Stimulated activated CD4-positive, alpha-beta T cell treated with anti-CD3 and anti-CD28 coated beads, Interleukin-2, amount 100 ng/mL, for 48 hours (primary cell): ENCODE measurements at regions not wholly inside any gene's neighbourhood (a gene's known extent, or its start where the extent isn't known, plus 50 kb on each side); places are given as distances from the start of the nearest gene placed in this dataset.
"Not testable (repeated sequence)": the region's sequence is repeated elsewhere in the genome, so short reads cannot be mapped to it uniquely, and the experiment has no call there.

Source experiments
- DNase-seq, 2 donors: peaks; one replicate each; pipeline ENCODE4 v3.0.0-alpha.2; 2020

DNA sequence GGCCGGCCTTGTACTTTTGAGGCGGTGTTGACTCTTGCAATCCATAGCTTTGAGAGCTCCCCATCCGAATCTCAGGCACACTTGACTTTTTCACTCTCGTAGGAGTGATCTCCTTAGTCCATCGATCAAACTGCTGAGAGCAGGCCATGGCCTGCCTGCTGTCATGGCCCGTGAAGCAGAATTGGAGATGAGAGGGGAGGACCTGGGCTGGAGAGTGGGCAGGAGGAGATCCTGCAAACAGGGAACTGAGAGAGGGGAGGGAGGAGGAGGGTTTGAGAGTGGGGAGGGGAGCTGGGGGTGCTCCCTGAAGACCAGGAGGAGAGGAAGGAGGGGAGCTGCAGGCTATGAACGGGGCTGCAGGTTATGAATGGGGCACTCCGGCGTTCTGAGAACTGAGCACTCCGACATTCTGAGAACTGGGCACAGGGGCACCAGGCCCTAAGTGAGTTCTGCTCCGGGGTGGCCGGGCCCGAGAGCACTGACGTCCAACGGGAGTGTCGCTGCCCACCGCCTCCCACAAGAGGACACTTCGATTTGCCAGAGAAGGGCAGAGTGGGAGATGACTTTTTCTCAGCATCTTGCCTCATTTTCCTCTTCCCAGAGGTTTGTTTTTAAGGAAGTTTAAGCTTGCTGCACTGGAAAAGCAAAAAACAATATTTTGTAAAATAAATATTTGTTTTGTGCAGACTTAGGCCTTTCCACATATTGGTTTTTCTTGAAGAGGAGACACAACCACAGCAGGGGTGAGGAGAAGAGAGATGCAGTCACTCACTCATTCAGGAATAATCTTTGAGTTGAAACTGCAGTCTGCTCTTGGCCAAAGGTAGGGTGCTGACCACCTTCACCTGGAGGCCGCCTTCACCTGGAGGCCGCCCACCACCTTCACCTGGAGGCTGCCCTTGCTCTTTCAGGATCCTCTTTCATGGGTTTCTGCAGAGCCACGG is 194.2 kb downstream of the NPIPB11 start:
- DNase-seq, result not testable (repeated sequence)

DNA sequence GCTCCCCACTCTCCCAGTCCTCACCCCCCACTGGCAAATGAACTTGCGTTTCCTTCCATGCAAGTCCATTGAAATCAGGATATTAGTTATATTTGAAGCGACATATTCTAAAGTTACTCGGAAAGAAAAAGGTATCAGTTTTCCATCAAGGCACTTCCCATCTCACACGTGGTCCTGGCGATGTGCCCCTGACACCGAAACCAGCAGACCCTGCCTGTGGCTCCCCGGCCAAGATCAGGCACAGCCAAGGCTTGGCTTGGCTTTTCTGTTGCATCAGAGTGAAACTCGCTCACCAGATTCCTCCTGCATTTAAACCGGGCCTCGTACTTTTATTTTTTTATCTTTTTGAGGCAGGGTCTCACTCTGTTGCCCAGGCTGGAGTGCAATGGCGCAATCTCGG is 195.1 kb downstream of the NPIPB11 start:
- DNase-seq, result not testable (repeated sequence)

DNA sequence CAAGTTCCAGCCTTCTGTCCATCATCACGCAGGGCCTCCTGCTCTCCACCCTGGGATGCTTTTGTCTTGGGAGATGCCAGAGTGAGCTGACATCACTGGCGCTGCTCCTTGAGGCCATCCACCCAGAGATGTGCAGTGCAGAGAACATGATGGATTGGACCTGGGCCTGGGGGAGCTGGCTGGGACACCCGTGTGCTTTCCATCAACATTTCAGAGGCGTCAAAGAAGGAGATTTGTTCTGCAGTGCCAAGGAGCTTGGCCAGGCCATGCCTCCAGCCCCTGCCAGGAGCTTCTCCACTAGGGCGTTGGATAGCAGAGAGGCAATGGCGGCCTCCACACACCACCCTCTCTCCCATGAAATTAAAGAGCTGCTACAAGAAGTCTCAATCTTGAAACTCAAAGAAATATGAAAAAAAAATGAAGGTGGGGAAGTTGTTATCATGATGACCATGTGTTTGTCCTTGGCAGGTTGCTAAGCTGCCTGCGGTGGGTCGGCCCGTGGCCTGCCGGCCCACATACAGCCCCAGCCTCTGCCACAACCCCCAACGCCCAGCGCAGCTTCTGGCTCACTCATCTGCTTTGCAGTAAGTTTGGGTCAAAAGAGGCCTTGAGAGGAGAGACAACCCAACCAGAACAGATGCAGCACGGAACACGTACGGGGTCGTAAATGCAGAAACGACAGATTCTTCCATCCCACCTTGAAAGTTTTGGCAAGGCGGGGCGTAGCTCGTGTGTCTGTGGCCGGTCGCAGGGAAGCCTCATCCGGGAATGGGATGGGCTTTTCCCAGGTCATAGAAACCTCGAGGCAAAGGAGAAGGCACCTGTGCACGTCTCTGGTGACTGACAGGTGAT is 196.0 kb downstream of the NPIPB11 start:
- DNase-seq, result not testable (repeated sequence)

DNA sequence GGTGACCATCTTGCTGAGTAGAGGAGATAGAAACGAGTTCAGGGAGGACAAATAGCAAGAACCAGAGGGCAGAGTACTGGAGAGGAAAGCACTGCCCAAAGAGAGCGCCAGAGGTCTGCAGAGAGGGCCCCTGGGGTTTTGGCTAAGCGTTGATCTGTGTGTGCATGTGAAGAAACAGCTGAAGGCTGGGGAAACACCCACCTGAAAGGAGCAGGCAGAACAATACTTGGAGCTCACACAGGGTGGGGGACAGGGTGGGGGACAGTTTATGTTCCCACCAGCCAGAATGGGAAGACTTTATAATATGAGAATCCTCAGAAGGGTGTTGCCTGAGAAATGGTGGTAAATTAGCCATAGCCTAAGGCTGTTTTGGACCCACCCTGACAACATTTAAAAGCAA is 200.4 kb downstream of the NPIPB11 start:
- DNase-seq, result not testable (repeated sequence)

DNA sequence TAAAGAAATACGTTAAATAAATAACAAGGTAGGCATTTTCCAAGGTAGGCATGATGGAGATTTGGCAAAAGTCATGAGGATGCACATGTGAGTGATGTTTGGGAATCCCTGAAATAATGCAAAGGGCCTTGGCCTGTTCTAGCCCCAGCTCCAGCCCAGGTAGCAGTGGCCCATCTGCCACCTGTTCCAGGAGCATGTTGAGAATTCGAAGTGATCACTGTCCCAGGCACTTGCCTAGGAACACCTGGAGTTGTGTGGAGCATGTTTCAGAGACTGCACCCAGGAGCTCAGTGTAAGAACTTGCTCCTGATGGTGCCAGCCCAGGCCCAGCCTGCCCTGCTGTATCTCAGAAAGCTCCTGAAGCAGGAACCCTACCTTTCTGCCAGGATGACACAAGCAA is 201.4 kb downstream of the NPIPB11 start:
- not testable (repeated sequence) for DNase-seq

- no peak for DNase-seq
These were observed 201.7 kb downstream of the NPIPB11 start for GRCh38 chr16:29204806-29205135.

GRCh38 chr16:29203933-29204805 is 202.3 kb downstream of the NPIPB11 start:
- not testable (repeated sequence) for DNase-seq

- not testable (repeated sequence) for DNase-seq
These were observed 203.2 kb downstream of the NPIPB11 start for GRCh38 chr16:29203046-29203932.

DNA sequence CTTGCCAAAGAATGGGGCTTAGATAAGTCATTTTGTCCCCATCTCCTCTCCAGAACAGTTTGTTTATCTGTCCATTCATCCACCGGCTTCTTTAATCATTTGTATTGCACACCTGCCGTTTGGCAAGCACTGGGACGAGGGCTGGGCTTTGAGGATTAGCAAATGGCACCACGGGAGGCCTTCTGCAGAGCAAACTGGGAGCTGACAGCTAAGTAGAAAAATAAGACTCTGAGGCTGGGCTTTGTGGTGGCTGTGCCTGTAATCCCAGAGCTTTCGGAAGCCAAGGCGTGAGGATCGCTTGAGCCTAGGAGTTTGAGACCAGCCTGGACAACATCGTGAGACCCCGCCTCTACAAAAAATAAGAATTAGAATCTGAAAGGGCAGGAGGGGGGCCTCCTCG is 203.9 kb downstream of the NPIPB11 start:
- not testable (repeated sequence) for DNase-seq

DNA sequence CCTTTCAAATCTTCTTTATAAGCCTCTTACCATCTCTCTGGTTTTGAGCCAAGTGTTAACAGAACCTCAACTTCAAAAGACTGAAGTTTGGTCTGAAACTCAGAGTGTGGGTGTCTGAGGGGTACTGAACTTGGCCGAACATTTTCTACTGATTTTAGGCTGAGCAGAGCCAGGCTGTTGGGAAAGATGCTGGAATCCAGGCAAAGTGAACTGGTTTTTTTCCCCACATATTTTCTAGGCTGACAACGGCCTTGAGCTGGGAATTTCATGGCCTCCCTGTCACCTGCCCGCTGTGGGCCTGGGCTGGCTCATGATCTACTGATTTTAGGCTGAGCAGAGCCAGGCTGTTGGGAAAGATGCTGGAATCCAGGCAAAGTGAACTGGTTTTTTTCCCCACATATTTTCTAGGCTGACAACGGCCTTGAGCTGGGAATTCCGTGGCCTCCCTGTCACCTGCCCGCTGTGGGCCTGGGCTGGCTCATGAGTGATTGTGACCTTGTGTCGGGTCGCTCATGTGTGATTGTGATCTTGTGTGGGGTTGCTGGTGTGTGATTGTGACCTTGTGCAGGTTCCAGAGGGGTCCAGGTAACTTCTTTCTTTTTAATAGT is 204.4 kb downstream of the NPIPB11 start:
- DNase-seq, result not testable (repeated sequence)

DNA sequence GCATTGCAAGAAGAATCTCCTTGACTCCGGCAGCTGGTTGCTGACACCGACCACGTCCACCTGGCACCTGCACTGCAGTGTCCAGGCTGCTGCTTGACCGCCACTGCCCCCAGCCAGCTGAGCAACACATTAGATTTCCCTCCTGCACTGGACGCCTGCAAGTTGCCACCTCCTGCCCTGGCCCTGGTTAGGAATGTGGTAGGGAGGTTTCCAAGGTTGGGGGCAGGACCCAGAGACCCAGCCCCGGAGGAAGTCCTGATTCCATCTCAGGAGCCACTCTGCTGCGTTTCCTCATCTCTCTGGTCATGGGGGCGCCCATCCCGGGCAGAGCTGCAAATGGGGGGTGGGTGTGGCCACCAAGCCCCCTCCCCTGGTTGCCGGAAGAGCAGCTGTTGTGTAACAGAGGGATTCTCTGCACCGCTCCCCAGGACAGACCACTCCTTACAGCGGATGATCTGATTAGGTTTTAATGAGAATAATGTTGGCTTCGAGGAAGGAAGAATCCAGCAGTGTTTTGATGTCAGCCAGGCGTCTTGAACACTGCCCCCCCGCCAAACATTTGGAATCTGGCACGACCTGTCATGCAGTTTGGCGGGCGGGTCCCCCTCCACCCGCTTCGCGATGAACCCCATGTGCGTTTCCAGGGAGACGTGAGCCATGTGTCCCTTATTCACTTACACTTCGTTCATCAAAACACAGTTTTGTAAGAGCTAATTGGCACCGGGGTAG is 205.1 kb downstream of the NPIPB11 start:
- not testable (repeated sequence) for DNase-seq

- DNase-seq, result not testable (repeated sequence)
These were observed 205.8 kb downstream of the NPIPB11 start for GRCh38 chr16:29200681-29201080.

DNA sequence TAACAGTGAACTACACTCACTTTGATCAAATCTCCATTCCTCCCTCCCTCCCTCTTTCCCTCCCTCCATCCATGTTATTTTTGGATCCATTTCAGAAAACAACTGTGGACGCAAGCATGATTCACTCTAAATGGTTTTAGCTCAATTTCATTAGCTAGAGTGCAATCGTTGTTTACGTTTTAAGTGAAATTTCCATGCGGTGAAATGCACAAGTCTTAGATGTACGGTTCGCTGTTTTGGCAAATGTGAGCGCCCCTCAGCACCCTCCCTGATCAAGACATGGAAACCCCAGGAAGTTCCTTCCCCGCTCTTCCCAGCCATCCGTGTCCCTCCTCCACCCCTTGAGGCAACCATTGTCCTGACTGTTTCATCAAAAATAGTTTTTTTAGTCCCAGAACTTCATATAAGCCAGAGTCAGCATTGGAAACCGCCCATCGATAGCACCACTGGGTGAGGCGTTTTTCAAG is 206.3 kb downstream of the NPIPB11 start:
- not testable (repeated sequence) for DNase-seq

GRCh38 chr16:29199626-29200025 is 206.9 kb downstream of the NPIPB11 start:
- DNase-seq, result not testable (repeated sequence)

- DNase-seq, result no peak
These were observed 207.6 kb downstream of the NPIPB11 start for GRCh38 chr16:29198731-29199521.

- DNase-seq, result no peak
These were observed 208.3 kb downstream of the NPIPB11 start for GRCh38 chr16:29198231-29198630.

DNA sequence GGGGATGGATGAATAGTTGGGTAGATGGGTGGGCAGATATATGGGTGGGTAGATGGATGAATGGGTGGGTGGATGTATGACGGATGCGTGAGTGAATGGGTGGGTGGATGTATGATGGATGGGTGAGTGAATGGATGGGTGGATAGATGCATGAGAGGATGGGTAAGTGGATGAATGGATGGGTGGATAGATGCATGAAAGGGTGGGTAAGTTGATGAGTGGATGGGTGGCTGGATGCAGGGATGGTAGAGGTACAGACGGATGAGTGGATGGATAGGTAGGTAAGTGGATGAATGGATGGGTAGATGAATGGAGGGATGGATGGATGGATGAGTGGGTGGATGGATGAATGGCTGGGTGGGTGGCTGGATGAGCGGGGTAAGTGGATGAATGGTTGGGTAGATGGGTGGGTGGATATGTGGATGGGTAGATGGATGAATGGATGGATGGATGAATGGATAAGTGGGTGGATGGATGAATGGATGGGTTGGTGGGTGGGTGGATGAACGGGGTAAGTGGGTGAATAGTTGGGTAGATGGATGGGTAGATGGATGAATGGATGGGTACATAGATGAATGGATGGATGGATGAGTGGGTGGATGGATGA is 208.9 kb downstream of the NPIPB11 start:
- DNase-seq, result not testable (repeated sequence)

GRCh38 chr16:29196746-29197145 is 209.8 kb downstream of the NPIPB11 start:
- DNase-seq, result not testable (repeated sequence)
